ENCODE measurements at regions not wholly inside any gene's neighbourhood (a gene's known extent, or its start where the extent isn't known, plus 50 kb on each side); places are given as distances from the start of the nearest gene placed in this dataset.

GRCh38 chr5:164652276-164652660 is 1146.8 kb downstream of the MAT2B start:
- no peak overlapping the region for H3K4me2 ChIP-seq (ENCODE audit: low read length)
- H3K23ac ChIP-seq (ENCODE audit: low read length) = no peak overlapping the region
- H3K79me1 ChIP-seq (ENCODE audit: low read length) = no peaks in the 10 kb centered on the region
- H2BK12ac ChIP-seq (ENCODE audit: low read length) = no peak overlapping the region
- no peak overlapping the region for H3K14ac ChIP-seq (ENCODE audit: low read length)
- H3K79me2 ChIP-seq (ENCODE audit: control insufficient read depth, insufficient read depth, low read length, poor library complexity) = no peaks in the 10 kb centered on the region
- H4K8ac ChIP-seq (ENCODE audit: low read depth, low read length) = no peak overlapping the region
- H2BK120ac ChIP-seq (ENCODE audit: insufficient read depth, low read length, poor library complexity) = no peak overlapping the region
- H2AK5ac ChIP-seq (ENCODE audit: low read length) = no peak overlapping the region
- no peaks in the 10 kb centered on the region for H3K4me1 ChIP-seq (ENCODE audit: control insufficient read depth in 1 of 2, insufficient read depth in 2 of 2, low read length in 2 of 2)
- no peak overlapping the region for H3K18ac ChIP-seq (ENCODE audit: low read length)
- no peaks in the 10 kb centered on the region for H3K36me3 ChIP-seq (ENCODE audit: control insufficient read depth in 1 of 2, insufficient read depth in 2 of 2, low read length in 2 of 2)
- no peak overlapping the region for H3K9ac ChIP-seq (ENCODE audit: low read length)
- H3K9me3 ChIP-seq (ENCODE audit: insufficient read depth, low read depth, low read length) = no peaks in the 10 kb centered on the region
- H3K4ac ChIP-seq (ENCODE audit: low read depth, low read length) = no peak overlapping the region
- H4K12ac ChIP-seq (ENCODE audit: low read depth, low read length) = no peak overlapping the region
- H3K27ac ChIP-seq (ENCODE audit: low read depth, low read length) = no peak overlapping the region
- DNase-seq = no peak
- no peaks in the 10 kb centered on the region for H3K27me3 ChIP-seq (ENCODE audit: insufficient read depth, low read length)
- no CpG with 5 or more reads among the region's 1 CpG for WGBS (ENCODE audit: extremely low coverage, insufficient coverage, insufficient read length)
- H4K91ac ChIP-seq (ENCODE audit: low read depth, low read length) = no peak overlapping the region
- H3K4me3 ChIP-seq (ENCODE audit: low read depth, low read length) = no peak overlapping the region
- H2AFZ ChIP-seq (ENCODE audit: insufficient read depth, low read length, poor library complexity) = no peak overlapping the region
- no peak overlapping the region for H2BK5ac ChIP-seq (ENCODE audit: low read depth, low read length, poor library complexity)

- H2AFZ ChIP-seq (ENCODE audit: insufficient read depth, low read length, poor library complexity) = no peak overlapping the region
Measured at GRCh38 chr5:164663198-164663989, 1158.0 kb downstream of the MAT2B start.

GRCh38 chr5:164671640-164672039 is 1166.2 kb downstream of the MAT2B start:
- no peak overlapping the region for H3K4me3 ChIP-seq (ENCODE audit: low read depth, low read length)
- H3K27me3 ChIP-seq (ENCODE audit: insufficient read depth, low read length) = no peaks in the 10 kb centered on the region
- no peak overlapping the region for H3K27ac ChIP-seq (ENCODE audit: low read depth, low read length)
- H3K18ac ChIP-seq (ENCODE audit: low read length) = no peak overlapping the region
- no peak overlapping the region for H4K91ac ChIP-seq (ENCODE audit: low read depth, low read length)
- no peak overlapping the region for H2BK12ac ChIP-seq (ENCODE audit: low read length)
- DNase-seq = no peak
- no peak overlapping the region for H4K8ac ChIP-seq (ENCODE audit: low read depth, low read length)
- no peaks in the 10 kb centered on the region for H3K9me3 ChIP-seq (ENCODE audit: insufficient read depth, low read depth, low read length)
- no peaks in the 10 kb centered on the region for H3K36me3 ChIP-seq (ENCODE audit: control insufficient read depth in 1 of 2, insufficient read depth in 2 of 2, low read length in 2 of 2)
- no peak overlapping the region for H3K9ac ChIP-seq (ENCODE audit: low read length)
- no peak overlapping the region for H3K23ac ChIP-seq (ENCODE audit: low read length)
- no peak overlapping the region for H2BK5ac ChIP-seq (ENCODE audit: low read depth, low read length, poor library complexity)
- no peak overlapping the region for H2AK5ac ChIP-seq (ENCODE audit: low read length)
- no peaks in the 10 kb centered on the region for H3K79me2 ChIP-seq (ENCODE audit: control insufficient read depth, insufficient read depth, low read length, poor library complexity)
- no peak overlapping the region for H3K4me2 ChIP-seq (ENCODE audit: low read length)
- no peak overlapping the region for H2AFZ ChIP-seq (ENCODE audit: insufficient read depth, low read length, poor library complexity)
- no CpG with 5 or more reads among the region's 3 CpGs for WGBS (ENCODE audit: extremely low coverage, insufficient coverage, insufficient read length)
- no peak overlapping the region for H3K14ac ChIP-seq (ENCODE audit: low read length)
- H4K12ac ChIP-seq (ENCODE audit: low read depth, low read length) = no peak overlapping the region
- H2BK120ac ChIP-seq (ENCODE audit: insufficient read depth, low read length, poor library complexity) = no peak overlapping the region
- H3K79me1 ChIP-seq (ENCODE audit: low read length) = no peaks in the 10 kb centered on the region
- H3K4me1 ChIP-seq (ENCODE audit: control insufficient read depth in 1 of 2, insufficient read depth in 2 of 2, low read length in 2 of 2) = no peaks in the 10 kb centered on the region
- H3K4ac ChIP-seq (ENCODE audit: low read depth, low read length) = no peak overlapping the region

More at GRCh38 chr5:164663198-164663989, 1158.0 kb downstream of the MAT2B start:
- no peak overlapping the region for H4K12ac ChIP-seq (ENCODE audit: low read depth, low read length)
- H3K4me3 ChIP-seq (ENCODE audit: low read depth, low read length) = no peak overlapping the region
- peak in 1 of 2 donors; percentile 44 for DNase-seq
- H2AK5ac ChIP-seq (ENCODE audit: low read length) = no peak overlapping the region
- H2BK5ac ChIP-seq (ENCODE audit: low read depth, low read length, poor library complexity) = no peak overlapping the region
- no peak overlapping the region for H2BK120ac ChIP-seq (ENCODE audit: insufficient read depth, low read length, poor library complexity)
- H3K79me1 ChIP-seq (ENCODE audit: low read length) = no peaks in the 10 kb centered on the region
- no peak overlapping the region for H3K27ac ChIP-seq (ENCODE audit: low read depth, low read length)
- H3K23ac ChIP-seq (ENCODE audit: low read length) = no peak overlapping the region
- no peak overlapping the region for H3K4me2 ChIP-seq (ENCODE audit: low read length)
- H4K8ac ChIP-seq (ENCODE audit: low read depth, low read length) = no peak overlapping the region
- H3K36me3 ChIP-seq (ENCODE audit: control insufficient read depth in 1 of 2, insufficient read depth in 2 of 2, low read length in 2 of 2) = no peaks in the 10 kb centered on the region
- no peak overlapping the region for H3K4ac ChIP-seq (ENCODE audit: low read depth, low read length)
- WGBS (ENCODE audit: extremely low coverage, insufficient coverage, insufficient read length) = no CpG with 5 or more reads among the region's 2 CpGs
- H4K91ac ChIP-seq (ENCODE audit: low read depth, low read length) = no peak overlapping the region
- H3K4me1 ChIP-seq (ENCODE audit: control insufficient read depth in 1 of 2, insufficient read depth in 2 of 2, low read length in 2 of 2) = no peaks in the 10 kb centered on the region
- H3K18ac ChIP-seq (ENCODE audit: low read length) = no peak overlapping the region
- H3K14ac ChIP-seq (ENCODE audit: low read length) = no peak overlapping the region
- no peaks in the 10 kb centered on the region for H3K79me2 ChIP-seq (ENCODE audit: control insufficient read depth, insufficient read depth, low read length, poor library complexity)
- no peaks in the 10 kb centered on the region for H3K27me3 ChIP-seq (ENCODE audit: insufficient read depth, low read length)
- no peak overlapping the region for H3K9ac ChIP-seq (ENCODE audit: low read length)
- no peak overlapping the region for H2BK12ac ChIP-seq (ENCODE audit: low read length)
- no peaks in the 10 kb centered on the region for H3K9me3 ChIP-seq (ENCODE audit: insufficient read depth, low read depth, low read length)

GRCh38 chr5:164672205-164672604 is 1166.8 kb downstream of the MAT2B start:
- no peak overlapping the region for H3K27ac ChIP-seq (ENCODE audit: low read depth, low read length)
- no peak overlapping the region for H3K4me2 ChIP-seq (ENCODE audit: low read length)
- no peak overlapping the region for H3K14ac ChIP-seq (ENCODE audit: low read length)
- no peak overlapping the region for H3K4ac ChIP-seq (ENCODE audit: low read depth, low read length)
- no peaks in the 10 kb centered on the region for H3K79me2 ChIP-seq (ENCODE audit: control insufficient read depth, insufficient read depth, low read length, poor library complexity)
- no peak overlapping the region for H2BK120ac ChIP-seq (ENCODE audit: insufficient read depth, low read length, poor library complexity)
- no peaks in the 10 kb centered on the region for H3K27me3 ChIP-seq (ENCODE audit: insufficient read depth, low read length)
- no peak overlapping the region for H2AFZ ChIP-seq (ENCODE audit: insufficient read depth, low read length, poor library complexity)
- H3K36me3 ChIP-seq (ENCODE audit: control insufficient read depth in 1 of 2, insufficient read depth in 2 of 2, low read length in 2 of 2) = no peaks in the 10 kb centered on the region
- H2BK12ac ChIP-seq (ENCODE audit: low read length) = no peak overlapping the region
- no peak overlapping the region for H3K9ac ChIP-seq (ENCODE audit: low read length)
- no peaks in the 10 kb centered on the region for H3K4me1 ChIP-seq (ENCODE audit: control insufficient read depth in 1 of 2, insufficient read depth in 2 of 2, low read length in 2 of 2)
- no peak overlapping the region for H4K12ac ChIP-seq (ENCODE audit: low read depth, low read length)
- no peak for DNase-seq
- no peak overlapping the region for H3K4me3 ChIP-seq (ENCODE audit: low read depth, low read length)
- no peak overlapping the region for H4K91ac ChIP-seq (ENCODE audit: low read depth, low read length)
- H2AK5ac ChIP-seq (ENCODE audit: low read length) = no peak overlapping the region
- H3K9me3 ChIP-seq (ENCODE audit: insufficient read depth, low read depth, low read length) = no peaks in the 10 kb centered on the region
- H2BK5ac ChIP-seq (ENCODE audit: low read depth, low read length, poor library complexity) = no peak overlapping the region
- H3K79me1 ChIP-seq (ENCODE audit: low read length) = no peaks in the 10 kb centered on the region
- H3K23ac ChIP-seq (ENCODE audit: low read length) = no peak overlapping the region
- no peak overlapping the region for H3K18ac ChIP-seq (ENCODE audit: low read length)
- WGBS (ENCODE audit: extremely low coverage, insufficient coverage, insufficient read length) = no CpG with 5 or more reads among the region's 4 CpGs
- H4K8ac ChIP-seq (ENCODE audit: low read depth, low read length) = no peak overlapping the region

Data from trophoblast cell (in vitro differentiated cells and primary cell).